H1 (cell line): ENCODE measurements at regions not wholly inside any gene's neighbourhood (a gene's known extent, or its start where the extent isn't known, plus 50 kb on each side); places are given as distances from the start of the nearest gene placed in this dataset.

ENCODE experiments used
- CTCF ChIA-PET: fragments of 300-600 bp; sonication (Branson Sonifier 250); formaldehyde crosslinking; loops from one replicate; lab custom pipeline; 2021; ENCODE audit not compliant: partially characterized antibody; lab: Charles Lee
- POLR2A ChIA-PET: fragments of 300-600 bp; sonication (Branson Sonifier 250); formaldehyde crosslinking; loops from one replicate; lab custom pipeline; 2021; ENCODE audit warnings: inconsistent platforms; ENCODE audit not compliant: partially characterized antibody; lab: Charles Lee
- DNase-seq, 2 experiments: peaks; one replicate each; pipeline versions ENCODE4 v3.0.0 to v3.0.0-alpha.2; 2010 to 2022; ENCODE audit warnings: low spot score in 2 of 2, low read depth in 1 of 2, mixed read lengths in 1 of 2
- FAIRE-seq: peaks from 2 replicates; lab custom pipeline; 2011; peaks lifted over from hg19 to GRCh38; lab: Jason Lieb, UNC
- H2AFZ ChIP-seq: 2 replicates; pipeline ENCODE4 v1.8.1; 2012; ENCODE audit warnings: low read length, inconsistent platforms
- H2AK5ac ChIP-seq: 2 replicates; pipeline ENCODE4 v1.6.1; 2013; ENCODE audit warnings: low read depth, low read length
- H2BK120ac ChIP-seq: replicated peaks from 2 replicates; pipeline ENCODE3; 2013; ENCODE audit warnings: low read depth, low read length, inconsistent platforms
- H2BK12ac ChIP-seq: 2 replicates; pipeline ENCODE4 v1.6.1; 2013; ENCODE audit warnings: low read depth, low read length
- H2BK15ac ChIP-seq: 2 replicates; pipeline ENCODE4 v1.6.1; 2013; ENCODE audit warnings: low read length
- H2BK20ac ChIP-seq: 2 replicates; pipeline ENCODE4 v1.6.1; 2013; ENCODE audit warnings: low read length
- H2BK5ac ChIP-seq: 2 replicates; pipeline ENCODE4 v1.6.1; 2013; ENCODE audit warnings: low read depth, low read length
- H3K14ac ChIP-seq: 2 replicates; pipeline ENCODE4 v1.6.1; 2013; ENCODE audit warnings: inconsistent platforms; ENCODE audit not compliant: insufficient read length
- H3K18ac ChIP-seq: 2 replicates; pipeline ENCODE4 v1.6.1; 2013; ENCODE audit warnings: low read length; ENCODE audit errors: extremely low read depth
- H3K23ac ChIP-seq: 2 replicates; pipeline ENCODE4 v1.6.1; 2013; ENCODE audit warnings: inconsistent platforms; ENCODE audit not compliant: insufficient read length
- H3K23me2 ChIP-seq: 2 replicates; pipeline ENCODE4 v1.6.1; 2013; ENCODE audit warnings: low read depth, low read length
- H3K27ac ChIP-seq: 2 replicates; pipeline ENCODE4 v1.6.1; 2011; ENCODE audit warnings: low read depth, low read length, inconsistent platforms
- H3K27me3 ChIP-seq, 4 experiments: replicated peaks in 1 of 4; 1 replicate in 1 of 4; 2 replicates in 3 of 4; pipeline versions ENCODE4 v1.6.1 to v1.8.1; 2011 to 2013; ENCODE audit warnings: low read length in 3 of 4, mild to moderate bottlenecking in 3 of 4, inconsistent platforms in 2 of 4, mixed read lengths in 2 of 4, moderate library complexity in 1 of 4; ENCODE audit not compliant: control insufficient read depth in 3 of 4, insufficient read depth in 3 of 4; ENCODE audit errors: extremely low read depth in 1 of 4
- H3K36me3 ChIP-seq, 4 experiments: 2 replicates each; pipeline versions ENCODE4 v1.6.1 to v1.8.1; 2011 to 2013; ENCODE audit warnings: mild to moderate bottlenecking in 4 of 4, low read length in 3 of 4, moderate library complexity in 2 of 4, control low read depth in 1 of 4, inconsistent platforms in 1 of 4; ENCODE audit not compliant: insufficient read depth in 4 of 4, control insufficient read depth in 2 of 4
- H3K4ac ChIP-seq: replicated peaks from 2 replicates; pipeline ENCODE3; 2013; ENCODE audit warnings: low read length, low read depth, mixed read lengths, inconsistent platforms; ENCODE audit not compliant: insufficient read length
- H3K4me1 ChIP-seq, 4 experiments: replicated peaks in 1 of 4; 1 replicate in 1 of 4; 2 replicates in 3 of 4; pipeline versions ENCODE4 v1.6.1 to v1.8.1; 2011 to 2013; ENCODE audit warnings: low read length in 3 of 4, inconsistent platforms in 2 of 4, mixed read lengths in 1 of 4; ENCODE audit not compliant: insufficient read depth in 4 of 4, control insufficient read depth in 3 of 4
- H3K4me2 ChIP-seq, 2 experiments: 2 replicates each; pipeline versions ENCODE4 v1.6.1 to v1.8.1; 2011 to 2013; ENCODE audit warnings: low read depth in 2 of 2, low read length in 2 of 2, control low read depth in 1 of 2, inconsistent platforms in 1 of 2, mild to moderate bottlenecking in 1 of 2; ENCODE audit not compliant: insufficient read depth in 1 of 2
- H3K4me3 ChIP-seq, 4 experiments: fragments of 200-600, 300-600 bp in 1 of 4; sonication (generic), shearing (Covaris generic), sonication (Bioruptor Twin) in 1 of 4; 2 replicates each; pipeline versions ENCODE4 v1.5.1 to v1.8.1; 2011 to 2016; ENCODE audit warnings: low read length in 4 of 4, low read depth in 3 of 4, control low read depth in 2 of 4, inconsistent platforms in 2 of 4, mild to moderate bottlenecking in 2 of 4, mixed read lengths in 1 of 4, moderate library complexity in 1 of 4; ENCODE audit not compliant: insufficient read depth in 2 of 4; ENCODE audit errors: extremely low read depth in 1 of 4
- H3K56ac ChIP-seq: replicated peaks from 2 replicates; pipeline ENCODE3; 2013; ENCODE audit warnings: low read depth, mild to moderate bottlenecking, mixed read lengths, low read length, inconsistent platforms; ENCODE audit not compliant: insufficient read length
- H3K79me1 ChIP-seq: 2 replicates; pipeline ENCODE4 v1.6.1; 2013; ENCODE audit warnings: low read depth, low read length, control low read depth
- H3K79me2 ChIP-seq, 2 experiments: 2 replicates each; pipeline versions ENCODE4 v1.6.1 to v1.8.1; 2012 to 2013; ENCODE audit warnings: low read length in 2 of 2, mild to moderate bottlenecking in 2 of 2, inconsistent platforms in 1 of 2; ENCODE audit not compliant: insufficient read depth in 2 of 2, control insufficient read depth in 1 of 2
- H3K9ac ChIP-seq, 4 experiments: replicated peaks in 1 of 4; 1 replicate in 1 of 4; 2 replicates in 3 of 4; pipeline versions ENCODE4 v1.6.1 to v1.8.1; 2011 to 2013; ENCODE audit warnings: low read depth in 3 of 4, low read length in 3 of 4, control low read depth in 2 of 4, mild to moderate bottlenecking in 2 of 4, moderate library complexity in 2 of 4, inconsistent platforms in 1 of 4; ENCODE audit errors: extremely low read depth in 1 of 4
- H3K9me3 ChIP-seq, 2 experiments: 2 replicates each; pipeline versions ENCODE4 v1.6.1 to v1.8.1; 2012 to 2013; ENCODE audit warnings: mild to moderate bottlenecking in 2 of 2, moderate library complexity in 2 of 2, control low read depth in 1 of 2, inconsistent platforms in 1 of 2, low read depth in 1 of 2, low read length in 1 of 2, mixed read lengths in 1 of 2; ENCODE audit not compliant: insufficient read depth in 2 of 2
- H4K20me1 ChIP-seq, 2 experiments: replicated peaks in 1 of 2; 2 replicates each; pipeline versions ENCODE3 to v1.8.1; 2011 to 2013; ENCODE audit warnings: inconsistent platforms in 2 of 2, low read length in 2 of 2, mild to moderate bottlenecking in 1 of 2; ENCODE audit not compliant: insufficient read depth in 2 of 2, control insufficient read depth in 1 of 2
- H4K5ac ChIP-seq: 2 replicates; pipeline ENCODE4 v1.6.1; 2013; ENCODE audit warnings: low read length, low read depth, mixed read lengths, inconsistent platforms; ENCODE audit not compliant: insufficient read length
- H4K8ac ChIP-seq: 2 replicates; pipeline ENCODE4 v1.8.0; 2013; ENCODE audit warnings: mild to moderate bottlenecking, moderate library complexity, low read length, inconsistent platforms; ENCODE audit not compliant: insufficient read depth; ENCODE audit errors: extremely low read depth
- H4K91ac ChIP-seq: replicated peaks from 2 replicates; pipeline ENCODE3; 2013; ENCODE audit warnings: low read length, mixed read lengths, inconsistent platforms; ENCODE audit not compliant: insufficient read length
- ASH2L ChIP-seq: fragments of 200-600, 300-600 bp; sonication (generic); IDR thresholded peaks from one replicate; pipeline ENCODE4 v1.7.1; 2017; ENCODE audit warnings: low read length
- ATF2 ChIP-seq: IDR thresholded peaks from 2 replicates; pipeline ENCODE4 v1.6.1; 2012; ENCODE audit warnings: low read length, inconsistent platforms
- CTBP2 ChIP-seq: IDR thresholded peaks from 2 replicates; pipeline ENCODE4 v1.7.0; 2011; ENCODE audit warnings: borderline replicate concordance, mild to moderate bottlenecking, moderate library complexity, mixed read lengths, low read length; ENCODE audit not compliant: insufficient read depth, insufficient read length
- EP300 ChIP-seq, 2 experiments: IDR thresholded peaks; 1 replicate in 1 of 2; 2 replicates in 1 of 2; pipeline ENCODE4 v1.6.1; 2011 to 2012; ENCODE audit warnings: low read depth in 2 of 2, low read length in 2 of 2, mild to moderate bottlenecking in 2 of 2, borderline replicate concordance in 1 of 2, inconsistent platforms in 1 of 2, moderate library complexity in 1 of 2
- KDM1A ChIP-seq: fragments of 200-600, 300-600 bp; sonication (generic); IDR thresholded peaks from 2 replicates; pipeline ENCODE4 v1.7.1; 2016; ENCODE audit warnings: mild to moderate bottlenecking, low read length, borderline replicate concordance
- MAFK ChIP-seq: IDR thresholded peaks from 2 replicates; pipeline ENCODE4 v1.6.1; 2012; ENCODE audit warnings: low read depth, mild to moderate bottlenecking, improper control_type of control experiment, low read length
- POLR2A ChIP-seq, 2 experiments: IDR thresholded peaks; 1 replicate in 1 of 2; 2 replicates in 1 of 2; pipeline ENCODE4 v1.6.1; 2011; ENCODE audit warnings: low read depth in 2 of 2, low read length in 2 of 2, mild to moderate bottlenecking in 2 of 2; ENCODE audit errors: control extremely low read depth in 1 of 2
- POU5F1 ChIP-seq: IDR thresholded peaks from 2 replicates; pipeline ENCODE4 v1.6.1; 2011; ENCODE audit warnings: low read depth, mild to moderate bottlenecking, low read length, moderate library complexity
- RFX5 ChIP-seq: IDR thresholded peaks from 2 replicates; pipeline ENCODE4 v1.6.1; 2011; ENCODE audit warnings: low read depth, low read length, improper control_type of control experiment, borderline replicate concordance
- SAP30 ChIP-seq: fragments of 300-600 bp; sonication (generic); IDR thresholded peaks from 2 replicates; pipeline ENCODE4 v1.7.1; 2012; ENCODE audit warnings: low read length, moderate library complexity, mild to moderate bottlenecking, inconsistent platforms; ENCODE audit not compliant: insufficient read depth, insufficient replicate concordance
- TAF7 ChIP-seq: optimal IDR thresholded peaks from 2 replicates; pipeline ENCODE3; 2011; ENCODE audit warnings: low read depth, mild to moderate bottlenecking, inconsistent platforms, low read length, moderate library complexity, borderline replicate concordance
- WGBS, 2 experiments: shearing (Covaris generic) in 1 of 2; methylation state at CpG; one replicate each; pipeline versions ENCODE4 v1.1.6 to v1.1.7; 2013 to 2015; ENCODE audit warnings: low lambda C conversion rate in 2 of 2, mixed read lengths in 2 of 2, inconsistent platforms in 1 of 2, low coverage in 1 of 2, missing lambda C conversion rate in 1 of 2; ENCODE audit not compliant: insufficient replicate concordance in 2 of 2, insufficient coverage in 1 of 2, insufficient read length in 1 of 2; ENCODE audit errors: extremely low coverage in 1 of 2, missing lambda C conversion rate in 1 of 2; 5-methylcytosine and 5-hydroxymethylcytosine counted together

- H3K23ac ChIP-seq = no peak overlapping the region
- peaks cover 0 to 4% of the 10 kb centered on the region in 2 experiments for H4K20me1 ChIP-seq
- ChIA-PET CTCF (interaction anchor here (0.7 to 2.0 kb wide), 11 partner anchors 9 to 239 kb away, joined by 3 to 9 read pairs (median 3); no protein-coding TSS in a partner anchor), POLR2A (no interaction called here)
- no peak overlapping the region for H3K27ac ChIP-seq
- no peak overlapping the region for H3K4me2 ChIP-seq
- H3K23me2 ChIP-seq = no peaks in the 10 kb centered on the region
- TF ChIP-seq SAP30 = no peak
- no peak for TF ChIP-seq ATF2
- TF ChIP-seq KDM1A = no peak
- TF ChIP-seq ASH2L = no peak
- TF ChIP-seq POU5F1 = no peak
- TF ChIP-seq RFX5 = no peak
- TF ChIP-seq POLR2A (IDR thresholded peaks at IDR 0.05; ENCODE audit: control extremely low read depth in 1 of 2, low read depth in 2 of 2, low read length in 2 of 2) = no peak
- no peak for TF ChIP-seq TAF7
- TF ChIP-seq EP300 (IDR thresholded peaks at IDR 0.05; ENCODE audit: borderline replicate concordance in 1 of 2, low read depth in 2 of 2, low read length in 2 of 2) = no peak
- no peak for TF ChIP-seq CTBP2
- no peak for TF ChIP-seq MAFK
- no peak overlapping the region for H3K18ac ChIP-seq
- WGBS, 2 experiments = 90% methylated on average over 3 of the region's 3 CpGs; no CpG with 5 or more reads in 1 of the 2 experiments
- H2AK5ac ChIP-seq = no peak overlapping the region
- no peak for DNase-seq
- H3K4ac ChIP-seq = no peak overlapping the region
- H3K79me2 ChIP-seq = peaks cover 0 to 66% of the 10 kb centered on the region in 2 experiments; a peak in 2 of 4 replicates
- H3K79me1 ChIP-seq = peaks cover 2% of the 10 kb centered on the region; the same call in 1 of the 2 replicates
- H2BK5ac ChIP-seq = no peak overlapping the region
- no peaks in the 10 kb centered on the region for H3K9me3 ChIP-seq
- no peak overlapping the region for H3K56ac ChIP-seq
- no peaks in the 10 kb centered on the region for H3K4me1 ChIP-seq
- H2BK15ac ChIP-seq = no peak overlapping the region
- H2BK20ac ChIP-seq = no peak overlapping the region
- no peak overlapping the region for H2BK12ac ChIP-seq
- peaks cover 0 to 12% (median 4%) of the 10 kb centered on the region in 4 experiments; a peak in 5 of 8 replicates for H3K36me3 ChIP-seq
- no peak overlapping the region for H3K14ac ChIP-seq
- H4K91ac ChIP-seq = no peak overlapping the region
- no peak for FAIRE-seq
- H3K27me3 ChIP-seq = no peaks in the 10 kb centered on the region
- no peak overlapping the region for H4K5ac ChIP-seq
- no peak overlapping the region for H2AFZ ChIP-seq
- H3K4me3 ChIP-seq = no peak overlapping the region
- no peak overlapping the region for H2BK120ac ChIP-seq
- no peak overlapping the region for H4K8ac ChIP-seq
- H3K9ac ChIP-seq = no peak overlapping the region
These were observed 65.7 kb downstream of the C9orf152 start for GRCh38 chr9:110142253-110142652.
